Esophagus muscularis mucosa (tissue), 4 donors: ENCODE measurements at regions not wholly inside any gene's neighbourhood (a gene's known extent, or its start where the extent isn't known, plus 50 kb on each side); places are given as distances from the start of the nearest gene placed in this dataset.

Source experiments
- CTCF ChIP-seq, 3 experiments: fragments of 200-600 bp in 2 of 3; fragments of 450-650 bp in 1 of 3; sonication (generic) in 2 of 3; IDR thresholded peaks; one replicate each; pipeline ENCODE4 v1.5.1; 2017 to 2019; ENCODE audit warnings: antibody characterized with exemption in 3 of 3, mild to moderate bottlenecking in 2 of 3, moderate library complexity in 1 of 3
- EP300 ChIP-seq: sonication (generic); formaldehyde crosslinking; IDR thresholded peaks from one replicate; pipeline ENCODE4 v1.6.1; 2017; ENCODE audit warnings: antibody characterized with exemption
- POLR2A ChIP-seq: fragments of 450-650 bp; IDR thresholded peaks from one replicate; pipeline ENCODE4 v1.6.1; 2017; ENCODE audit warnings: antibody characterized with exemption, moderate library complexity, mild to moderate bottlenecking, low read depth
- POLR2AphosphoS5 ChIP-seq, 2 donors: sonication (generic); formaldehyde crosslinking; IDR thresholded peaks; one replicate each; pipeline ENCODE4 v1.6.1; 2017; ENCODE audit warnings: antibody characterized with exemption in 2 of 2

- TF ChIP-seq CTCF (IDR thresholded peaks at IDR 0.05) (no peak), POLR2AphosphoS5 (IDR thresholded peaks at IDR 0.05) (no peak), POLR2A (no peak), EP300 (no peak)
Observed at GRCh38 chr16:35746281-35746962, 2287.0 kb downstream of the TP53TG3F start.
